Head of caudate nucleus (tissue), 42 donors: ENCODE measurements at regions not wholly inside any gene's neighbourhood (a gene's known extent, or its start where the extent isn't known, plus 50 kb on each side); places are given as distances from the start of the nearest gene placed in this dataset.

Experiments
- DNase-seq, 42 donors: peaks; one replicate each; pipeline versions ENCODE4 v3.0.0 to v3.0.0-alpha.2; 2020 to 2021; ENCODE audit warnings: mixed read lengths in 7 of 42
- intact Hi-C: fragments of 100-400 bp; cut with DNase I; formaldehyde crosslinking; loops from one replicate; pipeline ENCODE4 v1.15.0; 2022

DNA sequence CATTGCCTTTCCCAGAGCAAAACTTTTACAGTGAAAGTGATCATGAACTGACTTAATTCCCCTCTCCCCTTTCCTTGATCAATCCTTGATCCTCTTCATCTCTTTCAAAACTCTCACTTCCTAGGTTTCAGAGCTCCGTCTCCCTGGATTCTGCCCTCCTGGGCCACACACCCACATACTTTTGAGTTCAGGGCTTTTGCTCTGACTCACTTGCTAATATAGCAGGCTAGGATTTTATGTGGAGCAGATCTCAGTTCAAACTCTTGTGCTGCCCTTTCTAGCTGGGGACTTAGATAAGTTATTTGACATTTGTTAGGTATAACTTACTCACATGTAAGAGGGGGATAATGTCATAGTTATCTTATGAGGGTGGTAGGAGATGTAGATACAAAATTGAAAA, 109.1 kb upstream of the MLIP start:
- DNase-seq, result no peak
- intact Hi-C loops, result no loop called here

GRCh38 chr6:54003316-54003715, 107.9 kb upstream of the MLIP start:
- intact Hi-C loops, result no loop called here
- DNase-seq, result no peak

DNA sequence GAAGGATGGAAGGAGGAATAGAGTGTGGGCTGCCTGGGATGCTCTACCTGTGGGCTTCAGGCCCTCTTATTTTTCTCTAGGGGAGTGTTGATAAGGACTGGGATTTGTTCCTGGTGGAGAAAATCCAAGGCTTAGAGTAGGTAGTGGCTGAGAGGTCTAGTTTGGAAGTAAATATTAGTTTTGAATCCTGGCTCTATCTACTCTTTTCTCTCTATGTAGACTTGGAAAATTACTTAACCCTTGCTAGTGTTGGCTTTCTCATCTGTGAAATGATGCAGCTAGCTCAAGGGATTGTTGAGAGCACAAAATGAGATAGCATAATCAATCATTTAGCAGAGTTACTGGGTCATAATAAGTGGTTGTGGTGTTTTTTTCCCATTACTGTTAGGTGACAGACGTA, 102.7 kb upstream of the MLIP start:
- intact Hi-C loops, result no loop called here
- DNase-seq, result no peak

DNA sequence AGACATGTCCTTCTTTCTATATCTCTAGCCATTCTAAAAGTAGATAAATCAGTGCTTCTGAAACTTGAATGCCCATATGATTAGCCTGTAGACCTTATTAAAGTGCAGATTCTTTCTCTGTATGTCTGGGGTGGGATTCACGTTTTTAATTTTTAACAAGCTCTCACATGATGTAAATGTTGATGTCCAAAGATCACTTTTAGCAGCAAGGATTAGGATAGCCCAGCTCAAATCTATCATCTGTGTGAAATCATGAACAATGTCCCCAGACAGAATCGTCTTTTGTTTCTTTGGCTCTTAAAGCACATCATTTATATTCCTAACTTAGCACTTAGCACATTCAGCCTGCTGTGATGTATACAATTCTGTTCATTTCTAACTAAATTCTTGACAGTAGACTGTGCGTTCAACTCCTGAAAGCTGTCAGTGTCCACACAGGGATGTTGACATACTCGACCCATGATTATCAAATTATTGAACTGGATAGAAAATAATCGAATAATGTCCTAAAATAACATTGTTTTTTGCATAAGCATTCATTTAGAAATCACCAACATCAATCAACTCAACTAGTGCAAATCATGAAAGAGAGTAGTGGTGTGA, 102.1 kb upstream of the MLIP start:
- DNase-seq, result no peak
- intact Hi-C loops, result no loop called here

DNA sequence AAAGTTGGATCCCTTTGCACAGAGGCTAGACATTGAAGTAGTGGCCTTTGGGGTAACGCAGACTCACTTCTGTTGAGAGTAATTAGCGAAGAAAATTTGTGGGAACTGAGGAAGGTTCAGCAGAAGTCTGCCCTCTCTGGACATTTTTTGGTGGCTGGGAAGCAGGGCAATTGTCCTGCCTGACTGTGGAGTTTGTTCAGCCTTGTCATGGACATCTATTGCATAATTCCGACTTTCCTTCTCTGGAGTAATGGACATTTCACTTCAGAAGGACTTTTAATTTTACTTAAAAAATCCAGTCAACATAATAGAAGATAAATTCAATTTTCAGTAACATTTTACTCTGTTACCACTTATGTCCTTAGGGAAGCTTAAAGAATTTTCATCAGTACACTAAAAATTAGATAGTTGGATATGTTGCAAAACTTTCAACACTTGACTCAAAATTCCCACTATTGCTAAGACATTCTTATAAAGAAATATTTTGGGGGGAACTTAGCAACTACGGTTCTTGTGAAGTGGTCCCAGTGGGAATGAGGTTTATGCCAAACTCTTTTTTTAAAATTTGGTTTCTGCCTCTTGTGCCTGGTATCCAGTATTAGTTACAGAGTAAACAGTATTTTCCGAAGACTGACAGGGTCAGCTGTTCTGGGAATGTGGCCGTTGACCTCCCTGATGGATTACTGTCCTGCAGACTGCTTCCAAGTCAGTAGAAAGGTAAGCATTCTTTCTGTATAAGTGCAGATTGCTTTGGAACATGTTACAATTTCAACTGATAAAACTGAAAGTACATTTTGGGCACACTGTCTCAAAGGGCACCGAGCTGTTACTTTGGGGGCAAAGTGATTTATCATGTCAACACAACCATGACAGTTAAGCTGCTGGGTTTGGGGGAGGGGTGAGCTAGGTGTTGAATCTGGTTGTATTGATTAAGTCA, 100.6 kb upstream of the MLIP start:
- no peak for DNase-seq
- intact Hi-C loops, result no loop called here

DNA sequence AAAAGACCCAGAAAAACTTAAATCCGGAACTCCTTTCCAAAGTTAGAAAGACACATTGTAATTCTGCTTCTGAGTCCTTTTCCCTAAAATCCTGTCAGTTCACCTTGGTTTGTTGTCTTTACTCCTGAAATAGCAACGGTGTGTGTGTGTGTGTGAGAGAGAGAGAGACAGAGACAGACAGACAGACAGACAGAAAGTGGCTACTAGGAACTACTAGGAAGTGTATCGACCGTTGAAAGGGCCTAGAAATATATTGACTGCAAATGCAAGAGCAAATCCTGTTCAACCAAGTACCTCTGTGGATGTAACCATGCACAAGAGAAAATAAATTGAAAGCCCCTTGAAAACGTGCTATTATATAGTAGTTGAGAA, 100.0 kb upstream of the MLIP start:
- intact Hi-C loops, result no loop called here

DNA sequence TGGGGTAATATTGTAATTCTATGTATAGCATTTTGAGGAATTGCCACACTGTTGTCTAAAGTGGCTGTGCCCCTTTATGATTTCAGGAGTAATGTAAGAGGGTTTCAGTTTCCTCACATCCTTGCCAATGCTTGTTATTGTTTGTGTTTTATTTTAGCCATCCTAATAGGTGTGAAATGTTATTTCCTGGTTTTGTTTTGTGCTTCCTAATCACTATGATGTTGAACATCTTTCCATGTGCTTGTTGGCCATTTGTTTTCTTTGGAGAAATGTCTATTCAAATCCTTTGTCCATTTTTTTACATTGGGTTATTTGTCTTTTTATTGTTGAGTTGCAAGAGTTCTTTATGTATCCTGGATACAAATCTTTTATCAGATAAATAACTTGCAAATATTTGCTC, 97.3 kb upstream of the MLIP start:
- intact Hi-C loops, result no loop called here
- DNase-seq, result no peak

More for the DNA sequence above, 100.0 kb upstream of the MLIP start:
- DNase-seq, result no peak

DNA sequence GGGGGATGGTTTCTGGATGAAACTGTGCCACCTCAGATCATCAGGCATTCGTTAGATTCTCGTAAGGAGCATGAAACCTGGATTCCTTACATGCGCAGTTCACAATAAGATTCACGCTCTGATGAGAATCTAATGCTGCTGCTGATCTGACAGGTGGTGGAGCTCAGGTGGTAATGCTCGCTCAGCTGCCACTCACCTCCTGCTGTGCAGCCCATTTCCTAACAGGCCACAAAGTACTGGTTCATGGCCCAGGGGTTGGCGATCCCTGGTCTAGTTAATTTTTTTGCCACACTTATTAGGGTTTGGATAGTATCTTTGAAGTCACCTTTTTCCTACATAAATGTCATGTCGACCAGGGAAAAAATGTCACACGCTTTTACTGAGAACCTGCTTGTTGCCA, 96.8 kb upstream of the MLIP start:
- intact Hi-C loops, result no loop called here

DNA sequence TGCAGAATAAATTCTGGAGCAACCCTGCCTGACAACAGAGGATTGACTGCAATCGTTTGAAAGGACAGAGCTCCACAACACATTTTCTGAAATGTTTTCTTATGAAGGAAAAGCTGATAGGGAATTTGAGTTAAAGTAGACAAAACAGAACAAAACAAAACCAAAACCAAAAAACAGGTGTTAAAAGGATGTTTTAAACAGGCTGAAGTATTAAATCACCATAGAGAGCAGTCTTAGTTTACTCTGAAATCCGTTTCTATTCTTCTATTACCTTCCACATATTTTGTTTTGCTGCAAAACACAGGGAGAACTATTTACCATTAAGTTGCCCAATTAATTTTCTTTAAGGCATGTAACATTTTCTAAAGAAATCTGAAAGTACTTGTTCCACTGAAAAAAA, 93.4 kb upstream of the MLIP start:
- intact Hi-C loops, result no loop called here
- DNase-seq, result no peak

More for the DNA sequence above, 96.8 kb upstream of the MLIP start:
- no peak for DNase-seq

- intact Hi-C loops, result no loop called here
Measured at GRCh38 chr6:54018722-54019121, 92.5 kb upstream of the MLIP start.

DNA sequence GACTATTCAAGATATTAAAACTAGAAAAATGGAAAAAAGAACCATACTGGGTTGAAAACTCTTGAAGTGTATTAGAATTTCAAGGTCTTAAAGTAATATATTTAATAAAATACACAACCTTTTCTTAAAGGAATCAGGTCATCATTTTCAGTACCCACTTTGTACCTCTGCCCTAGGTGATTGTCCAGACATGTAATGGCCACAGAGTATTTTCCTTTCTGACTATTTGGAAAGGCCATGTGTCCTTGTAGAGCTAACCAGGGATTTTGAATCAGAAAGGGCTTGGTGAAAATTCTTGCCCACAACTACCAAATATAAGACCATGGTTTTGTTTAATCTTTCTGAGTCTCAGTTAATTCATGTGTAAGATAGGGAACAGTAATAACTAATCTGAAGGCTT, 91.4 kb upstream of the MLIP start:
- intact Hi-C loops, result no loop called here
- no peak for DNase-seq

More at GRCh38 chr6:54018722-54019121, 92.5 kb upstream of the MLIP start:
- no peak for DNase-seq

DNA sequence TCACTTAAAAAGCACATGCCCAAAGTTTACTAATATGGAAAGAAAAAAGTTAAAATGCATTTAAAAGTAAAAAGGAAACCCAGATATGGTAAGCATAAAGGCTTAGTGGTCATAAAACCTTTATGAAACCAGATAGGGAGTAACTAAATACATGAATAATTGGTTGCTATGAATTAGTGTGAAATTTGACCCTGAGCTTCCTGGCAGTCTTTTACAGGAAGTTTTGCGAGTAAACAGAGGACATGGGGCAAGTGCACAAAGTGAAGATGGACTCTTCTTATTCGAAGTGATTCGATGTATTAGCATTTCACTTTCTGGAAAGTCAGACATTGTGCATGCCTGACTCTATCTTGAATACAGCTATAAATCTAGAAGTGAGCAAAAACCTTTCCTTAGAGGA, 90.9 kb upstream of the MLIP start:
- intact Hi-C loops, result no loop called here
- DNase-seq, result no peak

DNA sequence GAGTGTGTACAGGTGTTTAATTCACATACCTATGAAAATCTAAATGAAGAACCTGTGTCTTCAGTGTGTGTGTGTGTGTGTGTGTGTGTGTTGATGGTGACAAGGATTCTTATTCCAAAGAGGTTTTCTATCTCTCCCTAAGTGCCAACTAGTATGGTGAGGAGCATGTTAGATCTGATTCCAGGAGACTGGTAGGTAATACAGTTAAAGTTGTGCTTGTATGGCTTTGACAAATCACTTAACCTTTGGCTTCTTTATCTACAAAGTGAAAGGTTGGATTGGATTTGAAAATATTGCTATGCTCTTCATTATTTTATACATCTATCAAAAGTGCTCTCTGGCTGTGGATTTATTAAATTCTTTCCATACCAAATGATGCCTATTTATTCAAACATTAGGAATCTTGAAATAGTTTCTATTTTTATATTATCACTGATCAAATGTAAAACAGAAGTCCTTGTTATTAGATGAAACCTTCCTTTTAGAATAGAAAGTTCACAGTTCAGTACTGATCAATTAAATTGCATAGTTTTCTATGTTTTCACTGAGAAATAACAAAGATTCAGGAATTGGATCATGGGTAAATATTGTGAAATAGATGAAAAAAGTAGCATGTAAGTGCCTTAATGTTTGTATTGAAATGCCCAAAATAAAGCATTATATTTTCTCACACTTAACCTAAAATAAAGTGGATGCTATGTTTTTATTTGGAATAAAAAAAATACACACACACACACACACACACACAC, 84.4 kb upstream of the MLIP start:
- intact Hi-C loops, result no loop called here

DNA sequence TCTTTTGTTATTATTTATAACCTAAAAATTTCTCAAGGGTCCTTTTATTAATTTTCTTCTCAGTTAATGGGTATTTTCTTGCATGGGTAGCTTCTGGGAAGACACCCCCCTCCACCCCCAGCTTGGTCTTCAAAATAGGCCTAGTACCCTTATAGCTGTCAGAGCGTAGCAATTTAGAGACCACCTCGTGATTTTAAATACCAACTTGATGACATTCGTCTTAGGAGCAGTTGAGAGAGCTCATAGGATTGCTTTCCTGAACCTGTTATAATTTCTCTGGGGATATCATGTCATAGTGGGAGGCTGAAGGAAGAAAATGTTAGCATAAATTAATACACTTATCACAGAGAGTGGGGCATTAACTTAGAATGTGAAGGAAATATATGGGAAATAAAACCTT, 83.1 kb upstream of the MLIP start:
- no peak for DNase-seq
- intact Hi-C loops, result no loop called here

More for the DNA sequence above, 84.4 kb upstream of the MLIP start:
- DNase-seq, result no peak

- intact Hi-C loops, result no loop called here
- DNase-seq, result no peak
Measured at GRCh38 chr6:54029187-54029586, 82.1 kb upstream of the MLIP start.

GRCh38 chr6:54031169-54031568, 80.1 kb upstream of the MLIP start:
- intact Hi-C loops, result no loop called here
- no peak for DNase-seq

DNA sequence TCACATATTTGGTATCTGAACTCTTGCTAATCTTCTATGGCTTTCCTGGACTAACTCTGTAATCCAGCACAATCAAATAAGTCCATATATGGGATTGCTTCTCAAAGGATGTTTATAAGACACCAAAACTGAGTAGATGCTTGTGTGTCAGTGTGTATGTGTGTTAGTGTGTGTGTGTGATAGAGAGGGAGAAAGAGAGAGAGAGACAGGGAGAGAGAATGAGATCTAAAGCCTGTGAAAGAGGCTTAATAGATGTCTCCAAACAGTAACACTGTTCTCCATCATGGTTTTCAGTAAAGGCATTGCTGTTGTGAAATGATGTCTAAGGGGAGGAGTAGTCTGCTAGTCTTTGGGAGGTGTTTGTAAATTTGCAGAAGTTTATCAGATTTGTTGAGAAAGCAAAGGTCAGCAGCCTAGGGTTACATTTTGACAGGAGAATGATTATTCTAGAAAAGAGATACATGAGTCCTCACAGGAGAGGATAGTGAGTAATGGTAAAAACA, 73.9 kb upstream of the MLIP start:
- intact Hi-C loops, result no loop called here
- DNase-seq, result no peak

GRCh38 chr6:54040545-54040944, 70.7 kb upstream of the MLIP start:
- intact Hi-C loops, result no loop called here
- no peak for DNase-seq

DNA sequence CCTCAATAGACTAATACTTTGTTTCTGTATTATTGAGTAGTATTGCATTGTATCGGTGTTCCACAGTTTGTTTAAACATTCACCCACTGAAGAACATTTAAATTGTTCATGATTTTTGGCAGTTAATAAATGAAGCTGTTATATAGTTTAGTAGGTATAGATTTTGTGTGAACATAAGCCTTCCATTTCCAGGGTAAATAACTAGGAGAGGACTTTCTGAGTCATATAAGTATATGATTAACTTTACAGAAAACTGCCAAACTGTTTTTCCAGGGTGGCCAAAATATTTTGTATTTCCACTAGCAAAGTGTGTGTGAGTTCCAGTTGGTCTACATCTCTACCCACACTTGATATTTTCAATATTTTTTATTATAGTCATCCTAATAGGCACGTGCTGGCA, 70.0 kb upstream of the MLIP start:
- no peak for DNase-seq
- intact Hi-C loops, result no loop called here

GRCh38 chr6:54043360-54043759, 67.9 kb upstream of the MLIP start:
- intact Hi-C loops, result no loop called here
- DNase-seq, result peak in 5 of 42 donors; percentile 6 to 28 (median 17)
